Ishikawa (cell line): ENCODE measurements at regions not wholly inside any gene's neighbourhood (a gene's known extent, or its start where the extent isn't known, plus 50 kb on each side); places are given as distances from the start of the nearest gene placed in this dataset.

Experiments used
- FOXM1 ChIP-seq: IDR thresholded peaks from 2 replicates; pipeline ENCODE4 v1.6.1; 2012; ENCODE audit warnings: low read depth, borderline replicate concordance
- TAF1 ChIP-seq: IDR thresholded peaks from 2 replicates; pipeline ENCODE4 v1.6.1; 2012; ENCODE audit warnings: low read depth, mild to moderate bottlenecking
- TEAD4 ChIP-seq: IDR thresholded peaks from 2 replicates; pipeline ENCODE4 v1.6.1; 2012
- TF ChIP-seq, protein P1 (sequence below): IDR thresholded peaks from 2 replicates; pipeline ENCODE4 v1.6.1; 2012
- TF ChIP-seq, protein P2 (sequence below): IDR thresholded peaks from 2 replicates; pipeline ENCODE4 v1.6.1; 2012; ENCODE audit warnings: low read depth, mild to moderate bottlenecking
- TF ChIP-seq, protein P3 (sequence below): IDR thresholded peaks from 2 replicates; pipeline ENCODE4 v1.6.1; 2012

DNA sequence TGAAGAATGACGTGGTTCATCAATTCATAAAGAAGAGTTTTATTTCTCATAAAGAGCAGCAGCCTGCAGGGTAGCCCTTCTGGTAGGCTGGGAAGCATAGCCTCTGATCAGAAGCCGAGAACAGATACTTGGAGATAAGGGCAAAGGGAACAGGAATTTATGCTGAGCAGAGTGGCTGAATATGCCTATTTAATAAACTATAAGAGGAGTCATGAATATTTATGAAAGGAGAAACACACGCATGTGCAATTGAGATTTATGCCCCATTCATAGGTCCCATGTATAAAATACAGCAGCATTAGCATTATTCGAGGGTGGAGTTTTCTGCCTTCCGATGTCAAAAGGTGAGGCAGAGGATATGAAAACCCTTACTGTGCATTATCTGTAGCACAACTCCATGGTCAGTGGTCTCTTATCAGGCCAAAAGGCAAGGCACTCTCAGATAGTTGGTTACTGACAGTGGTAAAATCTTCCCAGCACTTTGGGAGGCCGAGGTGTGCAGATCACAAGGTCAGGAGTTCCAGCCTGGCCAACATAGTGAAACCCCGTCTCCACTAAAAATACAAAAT, 569.1 kb downstream of the ACTL7B start:
- TF ChIP-seq, protein P1, sequence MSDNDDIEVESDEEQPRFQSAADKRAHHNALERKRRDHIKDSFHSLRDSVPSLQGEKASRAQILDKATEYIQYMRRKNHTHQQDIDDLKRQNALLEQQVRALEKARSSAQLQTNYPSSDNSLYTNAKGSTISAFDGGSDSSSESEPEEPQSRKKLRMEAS = no peak
- TF ChIP-seq TAF1 (no peak), FOXM1 (no peak), TEAD4 (no peak)
- TF ChIP-seq, protein P2, sequence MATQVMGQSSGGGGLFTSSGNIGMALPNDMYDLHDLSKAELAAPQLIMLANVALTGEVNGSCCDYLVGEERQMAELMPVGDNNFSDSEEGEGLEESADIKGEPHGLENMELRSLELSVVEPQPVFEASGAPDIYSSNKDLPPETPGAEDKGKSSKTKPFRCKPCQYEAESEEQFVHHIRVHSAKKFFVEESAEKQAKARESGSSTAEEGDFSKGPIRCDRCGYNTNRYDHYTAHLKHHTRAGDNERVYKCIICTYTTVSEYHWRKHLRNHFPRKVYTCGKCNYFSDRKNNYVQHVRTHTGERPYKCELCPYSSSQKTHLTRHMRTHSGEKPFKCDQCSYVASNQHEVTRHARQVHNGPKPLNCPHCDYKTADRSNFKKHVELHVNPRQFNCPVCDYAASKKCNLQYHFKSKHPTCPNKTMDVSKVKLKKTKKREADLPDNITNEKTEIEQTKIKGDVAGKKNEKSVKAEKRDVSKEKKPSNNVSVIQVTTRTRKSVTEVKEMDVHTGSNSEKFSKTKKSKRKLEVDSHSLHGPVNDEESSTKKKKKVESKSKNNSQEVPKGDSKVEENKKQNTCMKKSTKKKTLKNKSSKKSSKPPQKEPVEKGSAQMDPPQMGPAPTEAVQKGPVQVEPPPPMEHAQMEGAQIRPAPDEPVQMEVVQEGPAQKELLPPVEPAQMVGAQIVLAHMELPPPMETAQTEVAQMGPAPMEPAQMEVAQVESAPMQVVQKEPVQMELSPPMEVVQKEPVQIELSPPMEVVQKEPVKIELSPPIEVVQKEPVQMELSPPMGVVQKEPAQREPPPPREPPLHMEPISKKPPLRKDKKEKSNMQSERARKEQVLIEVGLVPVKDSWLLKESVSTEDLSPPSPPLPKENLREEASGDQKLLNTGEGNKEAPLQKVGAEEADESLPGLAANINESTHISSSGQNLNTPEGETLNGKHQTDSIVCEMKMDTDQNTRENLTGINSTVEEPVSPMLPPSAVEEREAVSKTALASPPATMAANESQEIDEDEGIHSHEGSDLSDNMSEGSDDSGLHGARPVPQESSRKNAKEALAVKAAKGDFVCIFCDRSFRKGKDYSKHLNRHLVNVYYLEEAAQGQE = no peak
- TF ChIP-seq, protein P3, sequence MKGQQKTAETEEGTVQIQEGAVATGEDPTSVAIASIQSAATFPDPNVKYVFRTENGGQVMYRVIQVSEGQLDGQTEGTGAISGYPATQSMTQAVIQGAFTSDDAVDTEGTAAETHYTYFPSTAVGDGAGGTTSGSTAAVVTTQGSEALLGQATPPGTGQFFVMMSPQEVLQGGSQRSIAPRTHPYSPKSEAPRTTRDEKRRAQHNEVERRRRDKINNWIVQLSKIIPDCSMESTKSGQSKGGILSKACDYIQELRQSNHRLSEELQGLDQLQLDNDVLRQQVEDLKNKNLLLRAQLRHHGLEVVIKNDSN = no peak
